Body of pancreas (tissue), 4 donors: ENCODE measurements at regions not wholly inside any gene's neighbourhood (a gene's known extent, or its start where the extent isn't known, plus 50 kb on each side); places are given as distances from the start of the nearest gene placed in this dataset.

Experiments
- ATAC-seq: fragments of 150-250 bp; one replicate; pipeline ENCODE4 v1.9.1; 2016
- DNase-seq, 4 donors: peaks; one replicate each; pipeline ENCODE4 v3.0.0-alpha.2; 2019
- H3K27ac ChIP-seq, 4 donors: fragments of 200-600 bp; sonication (generic); 1 replicate in 3 of 4; 2 replicates in 1 of 4; pipeline versions ENCODE4 v1.5.1 to v1.6.1; 2016 to 2019; ENCODE audit warnings: mild to moderate bottlenecking in 1 of 4, mixed read lengths in 1 of 4, moderate library complexity in 1 of 4
- H3K27me3 ChIP-seq, 2 donors: fragments of 200-600 bp; sonication (generic); one replicate each; pipeline ENCODE4 v1.6.0; 2016; ENCODE audit warnings: mild to moderate bottlenecking in 1 of 2
- H3K36me3 ChIP-seq, 2 donors: fragments of 200-600 bp; sonication (generic); replicated peaks in 1 of 2; 2 replicates each; pipeline ENCODE4 v1.5.1; 2016; ENCODE audit warnings: low read depth in 2 of 2; ENCODE audit not compliant: insufficient read depth in 1 of 2
- H3K4me1 ChIP-seq: fragments of 200-600 bp; sonication (generic); one replicate; pipeline ENCODE4 v1.6.0; 2016
- H3K4me3 ChIP-seq, 2 donors: fragments of 200-600 bp; sonication (generic); 1 replicate in 1 of 2; 2 replicates in 1 of 2; pipeline ENCODE4 v1.5.1; 2016 to 2019
- H3K9me3 ChIP-seq, 3 donors: fragments of 200-600 bp; sonication (generic); 1 replicate in 2 of 3; 2 replicates in 1 of 3; pipeline ENCODE4 v1.5.1; 2016
- CTCF ChIP-seq, 7 experiments: fragments of 450-650 bp in 4 of 7; fragments of 200-600 bp in 3 of 7; sonication (generic) in 3 of 7; IDR thresholded peaks; one replicate each; pipeline ENCODE4 v1.5.1; 2016 to 2019; ENCODE audit warnings: antibody characterized with exemption in 7 of 7
- POLR2A ChIP-seq, 3 donors: fragments of 450-650 bp; IDR thresholded peaks; one replicate each; pipeline ENCODE4 v1.6.1; 2016; ENCODE audit warnings: antibody characterized with exemption in 3 of 3, mild to moderate bottlenecking in 2 of 3
- WGBS, 2 donors: methylation state at CpG; one replicate each; pipeline ENCODE4 v1.1.5; 2017; 5-methylcytosine and 5-hydroxymethylcytosine counted together
- intact Hi-C: fragments of 100-400 bp; cut with DNase I; formaldehyde crosslinking; loops from one replicate; pipeline ENCODE4 v1.15.1; 2023

GRCh38 chr4:100795581-100795980, 277.8 kb upstream of the EMCN start:
- H3K27ac ChIP-seq = no peak overlapping the region
- 54 to 69% methylated on average over 1 of the region's 1 CpG for WGBS, 2 donors
- no peaks in the 10 kb centered on the region for H3K27me3 ChIP-seq
- intact Hi-C loops = no loop called here
- no peaks in the 10 kb centered on the region for H3K9me3 ChIP-seq
- H3K36me3 ChIP-seq = no peaks in the 10 kb centered on the region
- DNase-seq = no peak
- H3K4me1 ChIP-seq = no peaks in the 10 kb centered on the region
- ATAC-seq = no peak
- no peak for TF ChIP-seq CTCF (IDR thresholded peaks at IDR 0.05)
- no peak for TF ChIP-seq POLR2A (IDR thresholded peaks at IDR 0.05)
- H3K4me3 ChIP-seq = no peak overlapping the region

GRCh38 chr4:100790836-100791615, 273.2 kb upstream of the EMCN start:
- Histone ChIP-seq H3K36me3 (no peaks in the 10 kb centered on the region), H3K27ac (no peak overlapping the region), H3K9me3 (no peaks in the 10 kb centered on the region), H3K27me3 (no peaks in the 10 kb centered on the region), H3K4me3 (no peak overlapping the region), H3K4me1 (no peaks in the 10 kb centered on the region)
- ATAC-seq (no peak), DNase-seq (no peak)
- intact Hi-C loops = no loop called here
- WGBS, 2 donors = 67 to 80% methylated on average over 9 of the region's 9 CpGs
- TF ChIP-seq CTCF (IDR thresholded peaks at IDR 0.05) (no peak), POLR2A (IDR thresholded peaks at IDR 0.05) (no peak)

GRCh38 chr4:100789991-100790390, 272.2 kb upstream of the EMCN start:
- Histone ChIP-seq H3K27me3 (no peaks in the 10 kb centered on the region), H3K9me3 (no peaks in the 10 kb centered on the region), H3K36me3 (no peaks in the 10 kb centered on the region), H3K27ac (no peak overlapping the region), H3K4me3 (no peak overlapping the region), H3K4me1 (no peaks in the 10 kb centered on the region)
- DNase-seq (no peak), ATAC-seq (no peak)
- TF ChIP-seq POLR2A (IDR thresholded peaks at IDR 0.05) = no peak
- TF ChIP-seq CTCF (IDR thresholded peaks at IDR 0.05) = no peak
- intact Hi-C loops = no loop called here

GRCh38 chr4:100786481-100786880, 268.7 kb upstream of the EMCN start:
- intact Hi-C loops = no loop called here
- TF ChIP-seq POLR2A (IDR thresholded peaks at IDR 0.05) (no peak), CTCF (IDR thresholded peaks at IDR 0.05) (no peak)
- Histone ChIP-seq H3K4me3 (no peak overlapping the region), H3K36me3 (no peaks in the 10 kb centered on the region), H3K4me1 (no peaks in the 10 kb centered on the region), H3K27me3 (no peaks in the 10 kb centered on the region), H3K9me3 (no peaks in the 10 kb centered on the region), H3K27ac (no peak overlapping the region)
- DNase-seq = no peak
- 61 to 76% methylated on average over 1 of the region's 1 CpG for WGBS, 2 donors
- no peak for ATAC-seq

GRCh38 chr4:100782356-100782755, 264.5 kb upstream of the EMCN start:
- intact Hi-C loops = no loop called here
- TF ChIP-seq CTCF (IDR thresholded peaks at IDR 0.05) (no peak), POLR2A (IDR thresholded peaks at IDR 0.05) (no peak)
- ATAC-seq = no peak
- Histone ChIP-seq H3K4me3 (no peak overlapping the region), H3K27ac (no peak overlapping the region), H3K9me3 (no peaks in the 10 kb centered on the region), H3K27me3 (no peaks in the 10 kb centered on the region), H3K4me1 (no peaks in the 10 kb centered on the region), H3K36me3 (no peaks in the 10 kb centered on the region)
- no peak for DNase-seq
- 38 to 43% methylated on average over 5 of the region's 5 CpGs for WGBS, 2 donors
